Upper lobe of right lung (tissue), 1 donor: ENCODE measurements at regions not wholly inside any gene's neighbourhood (a gene's known extent, or its start where the extent isn't known, plus 50 kb on each side); places are given as distances from the start of the nearest gene placed in this dataset.

Experiments used
- ATAC-seq: fragments of 200-7000 bp; cut with Tn5 transposase; one replicate; pipeline ENCODE4 v1.9.1; 2020; ENCODE audit warnings: mild to moderate bottlenecking, moderate library complexity
- DNase-seq: peaks from one replicate; pipeline ENCODE4 v3.0.0-alpha.2; 2020
- H3K27ac ChIP-seq: fragments of 200-600 bp; one replicate; pipeline ENCODE4 v1.8.0; 2022
- H3K27me3 ChIP-seq: fragments of 200-600 bp; one replicate; pipeline ENCODE4 v1.8.0; 2022; ENCODE audit warnings: mild to moderate bottlenecking
- H3K36me3 ChIP-seq: fragments of 200-600 bp; one replicate; pipeline ENCODE4 v1.8.0; 2022
- H3K4me1 ChIP-seq: fragments of 200-600 bp; one replicate; pipeline ENCODE4 v1.8.0; 2022
- H3K4me3 ChIP-seq: fragments of 200-600 bp; one replicate; pipeline ENCODE4 v1.8.0; 2022; ENCODE audit warnings: mild to moderate bottlenecking
- H3K9me3 ChIP-seq: fragments of 200-600 bp; one replicate; pipeline ENCODE4 v1.8.0; 2022
- CTCF ChIP-seq: fragments of 200-600 bp; IDR thresholded peaks from one replicate; pipeline ENCODE4 v1.8.0; 2022; ENCODE audit warnings: antibody characterized with exemption
- intact Hi-C: fragments of 100-400 bp; cut with DNase I; formaldehyde crosslinking; loops from one replicate; pipeline ENCODE4 v1.11.0; 2022
- donor health status: DM: no; HTN: yes; CAD: no; lungs with severe emphysema.

GRCh38 chr20:43248341-43248740 lies 58.6 kb upstream of the PTPRT start:
- Histone ChIP-seq H3K27me3 (no peaks in the 10 kb centered on the region), H3K27ac (no peak overlapping the region), H3K9me3 (no peaks in the 10 kb centered on the region), H3K36me3 (no peaks in the 10 kb centered on the region), H3K4me3 (no peak overlapping the region), H3K4me1 (no peaks in the 10 kb centered on the region)
- DNase-seq: no peak
- no peak for TF ChIP-seq CTCF
- intact Hi-C loops: no loop called here
- no peak for ATAC-seq

- H3K9me3 ChIP-seq: no peaks in the 10 kb centered on the region
- H3K27ac ChIP-seq: no peak overlapping the region
- DNase-seq (no peak), ATAC-seq (no peak)
- H3K36me3 ChIP-seq: no peaks in the 10 kb centered on the region
- H3K4me3 ChIP-seq: no peak overlapping the region
- TF ChIP-seq CTCF: no peak
- intact Hi-C loops: no loop called here
- no peaks in the 10 kb centered on the region for H3K4me1 ChIP-seq
- H3K27me3 ChIP-seq: no peaks in the 10 kb centered on the region
Measured at GRCh38 chr20:43247361-43247760, 57.7 kb upstream of the PTPRT start.

GRCh38 chr20:43244647-43245046 lies 54.9 kb upstream of the PTPRT start:
- H3K9me3 ChIP-seq: no peaks in the 10 kb centered on the region
- DNase-seq (no peak), ATAC-seq (no peak)
- H3K27ac ChIP-seq: no peak overlapping the region
- no peaks in the 10 kb centered on the region for H3K27me3 ChIP-seq
- H3K4me1 ChIP-seq: no peaks in the 10 kb centered on the region
- H3K4me3 ChIP-seq: no peak overlapping the region
- no peaks in the 10 kb centered on the region for H3K36me3 ChIP-seq
- intact Hi-C loops: no loop called here
- no peak for TF ChIP-seq CTCF

- Histone ChIP-seq H3K36me3 (no peaks in the 10 kb centered on the region), H3K27ac (no peak overlapping the region), H3K9me3 (no peaks in the 10 kb centered on the region), H3K27me3 (peaks cover 3% of the 10 kb centered on the region), H3K4me3 (no peak overlapping the region), H3K4me1 (no peaks in the 10 kb centered on the region)
- TF ChIP-seq CTCF: peak; percentile 36
- peak; percentile 64 for ATAC-seq
- no peak for DNase-seq
- intact Hi-C loops: no loop called here
Measured at GRCh38 chr20:43243672-43244269, 54.1 kb upstream of the PTPRT start.

- H3K27me3 ChIP-seq: peaks cover 6% of the 10 kb centered on the region
- no peaks in the 10 kb centered on the region for H3K4me1 ChIP-seq
- no peaks in the 10 kb centered on the region for H3K9me3 ChIP-seq
- DNase-seq (no peak), ATAC-seq (no peak)
- TF ChIP-seq CTCF: no peak
- intact Hi-C loops: no loop called here
- no peak overlapping the region for H3K4me3 ChIP-seq
- H3K27ac ChIP-seq: no peak overlapping the region
- H3K36me3 ChIP-seq: no peaks in the 10 kb centered on the region
Measured at GRCh38 chr20:43241057-43241702, 51.5 kb upstream of the PTPRT start.
